Astrocyte of the spinal cord (primary cell): ENCODE measurements at regions not wholly inside any gene's neighbourhood (a gene's known extent, or its start where the extent isn't known, plus 50 kb on each side); places are given as distances from the start of the nearest gene placed in this dataset.

ENCODE experiments used
- DNase-seq: peaks from one replicate; pipeline ENCODE4 v3.0.0; 2011; ENCODE audit warnings: low read depth, low spot score
- H3K4me3 ChIP-seq: 2 replicates; pipeline ENCODE4 v1.5.1; 2011; ENCODE audit warnings: low read depth, mild to moderate bottlenecking, low read length, moderate library complexity
- in situ Hi-C: cut with HindIII; loops from 2 replicates; pipeline ENCODE4 v1.10.0; 2017; ENCODE audit warnings: low sequenced_read_pairs
- TF ChIP-seq, protein P1 (sequence below): IDR thresholded peaks from 2 replicates; pipeline ENCODE4 v1.5.1; 2012; ENCODE audit warnings: low read depth, mild to moderate bottlenecking, low read length, inconsistent platforms

DNA sequence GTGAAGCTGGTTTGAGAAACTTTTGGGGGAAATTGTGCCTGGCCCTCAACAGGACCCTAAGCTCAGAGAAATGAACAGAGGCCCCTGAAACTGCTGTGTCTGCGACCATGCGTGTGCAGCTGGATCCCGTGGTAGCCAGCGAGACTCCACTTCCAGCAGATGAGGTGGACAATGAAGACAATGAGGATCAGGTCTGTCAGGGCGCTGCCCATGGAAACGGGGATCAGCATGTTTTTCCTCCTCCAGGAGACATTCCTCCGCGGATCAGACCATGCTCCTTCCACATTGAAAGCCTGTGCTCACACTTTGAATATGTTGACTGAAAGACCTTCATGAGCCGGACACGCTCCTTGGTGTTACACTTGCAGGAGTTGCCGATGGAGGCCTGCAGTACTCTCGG is 1439.8 kb upstream of the ALCAM start:
- no peak overlapping the region for H3K4me3 ChIP-seq
- in situ Hi-C loops, result no loop called here
- DNase-seq, result no peak
- TF ChIP-seq, protein P1, sequence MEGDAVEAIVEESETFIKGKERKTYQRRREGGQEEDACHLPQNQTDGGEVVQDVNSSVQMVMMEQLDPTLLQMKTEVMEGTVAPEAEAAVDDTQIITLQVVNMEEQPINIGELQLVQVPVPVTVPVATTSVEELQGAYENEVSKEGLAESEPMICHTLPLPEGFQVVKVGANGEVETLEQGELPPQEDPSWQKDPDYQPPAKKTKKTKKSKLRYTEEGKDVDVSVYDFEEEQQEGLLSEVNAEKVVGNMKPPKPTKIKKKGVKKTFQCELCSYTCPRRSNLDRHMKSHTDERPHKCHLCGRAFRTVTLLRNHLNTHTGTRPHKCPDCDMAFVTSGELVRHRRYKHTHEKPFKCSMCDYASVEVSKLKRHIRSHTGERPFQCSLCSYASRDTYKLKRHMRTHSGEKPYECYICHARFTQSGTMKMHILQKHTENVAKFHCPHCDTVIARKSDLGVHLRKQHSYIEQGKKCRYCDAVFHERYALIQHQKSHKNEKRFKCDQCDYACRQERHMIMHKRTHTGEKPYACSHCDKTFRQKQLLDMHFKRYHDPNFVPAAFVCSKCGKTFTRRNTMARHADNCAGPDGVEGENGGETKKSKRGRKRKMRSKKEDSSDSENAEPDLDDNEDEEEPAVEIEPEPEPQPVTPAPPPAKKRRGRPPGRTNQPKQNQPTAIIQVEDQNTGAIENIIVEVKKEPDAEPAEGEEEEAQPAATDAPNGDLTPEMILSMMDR, result no peak

DNA sequence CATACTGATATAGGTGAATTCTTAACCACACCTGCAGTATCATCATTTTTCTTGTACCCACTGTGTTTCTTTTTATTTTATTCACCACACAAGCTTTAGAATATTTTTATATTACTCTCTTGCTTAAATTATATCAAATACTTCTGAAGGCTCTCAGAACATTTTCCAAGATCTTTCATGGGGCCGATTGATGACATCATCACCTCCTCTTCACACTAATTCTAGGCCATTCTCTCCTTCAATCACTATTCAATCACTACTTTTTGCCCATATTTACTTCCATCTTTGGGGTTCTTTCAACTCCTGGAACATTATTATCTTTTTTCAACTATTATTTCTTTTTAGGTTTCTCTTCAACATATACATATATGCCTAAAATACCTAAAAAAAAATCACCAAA is 1438.8 kb upstream of the ALCAM start:
- TF ChIP-seq, protein P1, result no peak
- H3K4me3 ChIP-seq, result no peak overlapping the region
- in situ Hi-C loops, result no loop called here
- no peak for DNase-seq

DNA sequence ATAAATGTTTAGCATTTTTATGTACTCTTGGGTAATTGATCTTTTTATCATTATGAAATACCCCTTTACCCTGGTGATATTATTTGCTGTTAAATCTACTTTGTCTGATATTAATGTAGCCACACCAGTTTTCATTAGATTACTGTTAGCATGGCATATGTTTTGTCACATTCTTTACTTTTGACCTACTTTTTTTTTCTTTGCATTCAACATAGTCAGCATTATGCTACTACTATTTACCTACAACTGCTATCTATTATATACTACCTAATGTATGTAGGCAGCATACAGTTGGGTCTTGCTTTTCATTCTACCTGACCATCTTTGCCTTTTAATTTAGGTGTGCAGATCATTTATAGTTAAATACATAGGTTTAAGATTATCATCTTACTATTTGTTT is 1429.6 kb upstream of the ALCAM start:
- TF ChIP-seq, protein P1, result no peak
- H3K4me3 ChIP-seq, result no peak overlapping the region
- in situ Hi-C loops, result no loop called here
- DNase-seq, result no peak

DNA sequence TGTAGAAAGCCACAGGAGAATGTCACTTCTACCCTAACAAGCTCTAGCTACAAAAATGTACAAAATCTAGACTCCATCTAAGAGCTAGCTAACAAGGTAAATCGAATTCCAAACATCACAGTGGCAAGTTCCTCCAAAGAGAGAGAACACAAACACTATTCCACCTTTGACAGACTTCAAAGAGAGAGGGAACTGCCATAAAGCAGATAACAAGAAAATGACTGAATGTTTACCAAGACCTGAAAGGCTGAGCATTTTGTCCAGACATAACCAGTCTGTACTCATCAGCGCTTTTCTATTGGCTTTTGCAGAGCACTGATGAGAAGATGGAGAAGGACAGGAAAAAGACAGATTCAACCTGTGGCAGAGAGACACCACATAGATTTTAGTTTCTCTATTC is 1419.6 kb upstream of the ALCAM start:
- DNase-seq, result no peak
- TF ChIP-seq, protein P1, result no peak
- in situ Hi-C loops, result no loop called here
- H3K4me3 ChIP-seq, result no peak overlapping the region

DNA sequence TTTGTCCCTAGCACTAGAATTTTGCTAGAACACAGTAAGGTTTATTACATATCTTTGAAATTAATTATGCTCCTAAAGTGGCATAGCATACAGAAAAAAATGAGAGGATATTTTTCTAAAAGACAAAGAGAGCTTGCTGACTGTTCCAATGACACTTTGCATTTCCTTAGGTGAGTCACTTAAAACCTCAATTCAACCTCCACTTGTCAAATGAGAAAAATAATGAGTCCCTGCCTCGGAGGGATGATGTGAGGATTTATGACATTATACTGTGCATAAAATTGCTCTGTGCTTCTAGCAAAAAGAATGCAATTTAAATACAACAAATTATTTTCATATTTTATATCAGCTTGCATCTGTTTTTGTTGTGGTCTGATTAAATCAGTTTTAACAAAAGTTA is 1417.0 kb upstream of the ALCAM start:
- no peak overlapping the region for H3K4me3 ChIP-seq
- DNase-seq, result no peak
- in situ Hi-C loops, result no loop called here
- TF ChIP-seq, protein P1, result no peak

DNA sequence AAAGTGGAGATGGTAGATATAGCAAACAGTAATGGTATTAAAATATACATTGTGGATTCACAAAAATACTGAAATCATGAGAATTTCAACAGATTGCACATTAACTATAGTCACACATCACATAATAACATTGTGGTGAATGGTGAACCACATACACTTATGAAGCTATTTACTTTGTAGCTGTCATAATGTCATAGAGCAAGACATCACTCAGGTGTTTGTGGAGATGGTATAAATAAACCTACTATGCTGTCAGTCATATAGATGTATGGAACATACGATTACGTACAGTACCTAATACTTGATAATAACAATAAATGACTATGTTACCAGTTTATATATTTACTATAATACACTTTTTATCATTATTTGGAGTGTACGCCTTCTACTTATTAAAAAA is 1416.0 kb upstream of the ALCAM start:
- in situ Hi-C loops, result no loop called here
- DNase-seq, result no peak
- no peak overlapping the region for H3K4me3 ChIP-seq

More for the DNA sequence above, 1416.0 kb upstream of the ALCAM start:
- TF ChIP-seq, protein P1, result no peak
